GM21367 (cell line): ENCODE measurements at regions not wholly inside any gene's neighbourhood (a gene's known extent, or its start where the extent isn't known, plus 50 kb on each side); places are given as distances from the start of the nearest gene placed in this dataset.

ENCODE experiments used
- ATAC-seq: cut with Tn5 transposase; IDR thresholded peaks from one replicate; pipeline ENCODE4 v1.9.1; 2021; ENCODE audit not compliant: unreplicated experiment

DNA sequence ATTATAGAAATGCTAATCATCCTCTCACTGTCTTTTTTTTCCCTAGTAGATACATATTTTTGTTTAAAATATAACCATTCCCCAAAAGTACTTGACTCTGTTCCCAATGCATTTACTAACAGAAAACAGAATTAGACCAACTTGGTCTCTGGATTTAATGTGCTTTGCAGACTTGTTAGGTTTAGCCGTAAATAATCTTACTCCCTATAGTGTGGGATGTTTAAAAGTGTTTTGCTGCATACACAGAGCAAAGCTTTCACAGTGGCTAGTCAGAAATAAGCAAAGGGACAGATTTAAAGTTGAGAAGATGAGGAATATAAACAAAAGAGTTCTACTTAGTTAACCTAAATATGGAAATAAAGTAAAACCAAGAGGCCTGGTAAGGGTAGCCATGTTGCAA, 527.5 kb downstream of the HDGFL1 start:
- ATAC-seq, result no peak

DNA sequence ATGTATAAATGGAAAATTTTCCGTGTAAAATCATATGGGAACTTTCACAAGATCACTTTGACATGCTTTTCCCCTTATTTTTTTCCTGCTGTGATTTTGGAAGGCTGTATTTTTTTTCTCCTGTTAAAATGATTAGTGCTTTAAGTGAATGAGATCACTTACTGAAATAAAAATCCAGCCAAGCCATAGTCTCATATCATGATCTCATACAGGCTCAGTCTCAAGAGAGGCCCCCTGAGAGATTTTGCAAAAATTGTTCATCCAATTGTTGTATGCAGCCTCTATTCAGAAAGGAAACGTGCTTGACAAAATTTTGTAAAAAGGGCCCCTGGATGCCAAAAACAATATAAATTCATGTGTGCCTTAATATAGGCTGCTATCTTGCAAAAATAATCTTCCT, 528.2 kb downstream of the HDGFL1 start:
- ATAC-seq, result no peak

DNA sequence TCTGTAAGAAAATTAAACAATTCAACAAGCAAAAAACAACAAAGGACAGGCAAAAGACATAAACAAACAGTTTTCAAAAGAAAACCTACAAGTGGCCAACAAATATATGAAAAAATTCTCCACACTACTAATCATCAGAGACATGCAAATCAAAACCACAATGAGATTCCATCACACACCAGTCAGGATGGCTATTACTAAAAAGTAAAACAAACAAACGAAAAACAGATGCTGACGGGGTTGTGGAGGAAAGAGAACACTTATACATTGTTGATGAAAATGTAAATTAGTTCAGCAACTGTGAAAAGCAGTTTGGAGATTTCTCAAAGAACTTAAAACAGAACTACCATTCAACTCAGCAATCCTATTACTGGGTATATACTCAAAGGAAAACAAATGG, 537.6 kb downstream of the HDGFL1 start:
- no peak for ATAC-seq

DNA sequence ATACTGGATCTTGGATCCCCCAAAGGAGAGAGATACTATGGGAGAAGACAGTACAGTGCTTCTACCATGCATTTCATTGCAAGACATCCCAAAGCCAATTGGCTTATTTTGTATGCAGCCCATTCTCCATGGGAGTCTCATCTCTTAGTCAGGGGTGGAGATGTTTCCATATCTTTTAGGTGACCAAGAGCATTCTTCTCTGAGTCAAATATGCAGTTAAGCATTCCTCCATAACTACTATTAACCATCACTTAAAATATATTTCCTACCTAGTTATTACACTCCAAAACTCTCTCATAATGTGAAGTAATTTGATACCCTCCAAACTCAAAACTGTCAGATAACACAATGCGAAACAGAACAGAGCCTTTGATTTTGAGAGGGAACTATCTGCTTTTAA, 542.6 kb downstream of the HDGFL1 start:
- ATAC-seq, result no peak

DNA sequence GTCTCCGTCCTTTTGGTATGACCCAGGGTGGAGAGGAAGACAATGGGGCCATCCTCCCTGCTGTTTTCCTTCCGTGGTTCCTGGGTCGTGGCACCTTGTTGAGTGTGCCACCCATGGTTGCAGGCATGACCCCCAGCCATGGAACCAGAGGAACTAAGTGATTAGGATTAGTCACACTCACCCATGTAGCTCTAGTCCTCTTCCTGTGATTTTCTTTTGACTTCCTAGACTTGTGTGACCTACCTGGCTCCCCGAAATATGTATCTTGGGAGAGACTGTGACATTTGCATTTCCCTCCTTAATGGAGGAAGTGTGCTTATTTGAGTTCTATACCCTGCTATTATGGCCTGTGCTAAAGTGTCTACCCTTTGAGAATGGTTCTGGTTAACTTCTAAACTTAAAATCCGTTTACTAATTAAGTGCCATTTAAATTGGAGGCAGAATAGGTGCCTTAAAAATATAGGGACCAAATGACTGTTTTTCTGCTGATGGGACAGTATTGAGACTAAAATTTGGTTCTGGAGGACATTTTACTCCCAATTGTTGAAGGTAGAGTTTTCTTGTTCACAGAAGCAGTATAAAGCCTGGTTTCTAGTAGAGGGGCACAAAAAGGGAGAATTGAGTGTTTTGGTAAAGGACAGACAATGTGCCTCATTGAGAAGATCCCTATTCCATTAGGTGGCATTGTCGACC, 545.6 kb downstream of the HDGFL1 start:
- no peak for ATAC-seq

DNA sequence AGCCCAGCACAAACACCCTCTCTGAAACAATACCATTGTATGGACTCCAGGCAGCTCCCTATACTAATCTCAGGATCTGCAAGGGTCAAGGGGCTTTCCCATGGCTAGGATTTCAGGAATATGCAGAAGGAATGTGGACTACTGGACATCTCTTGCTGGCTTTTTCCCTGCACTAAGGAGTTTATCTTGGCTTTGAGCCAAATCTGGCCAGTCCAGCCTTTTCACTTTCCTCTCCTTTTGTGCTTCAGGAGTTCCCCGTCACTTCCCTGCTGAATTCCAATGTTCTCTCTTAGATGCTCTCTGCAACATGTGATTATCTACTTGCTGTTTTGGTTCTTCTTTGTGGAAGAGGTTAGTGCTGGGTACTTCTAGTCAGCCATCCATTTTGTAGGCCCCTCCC, 568.2 kb downstream of the HDGFL1 start:
- no peak for ATAC-seq

DNA sequence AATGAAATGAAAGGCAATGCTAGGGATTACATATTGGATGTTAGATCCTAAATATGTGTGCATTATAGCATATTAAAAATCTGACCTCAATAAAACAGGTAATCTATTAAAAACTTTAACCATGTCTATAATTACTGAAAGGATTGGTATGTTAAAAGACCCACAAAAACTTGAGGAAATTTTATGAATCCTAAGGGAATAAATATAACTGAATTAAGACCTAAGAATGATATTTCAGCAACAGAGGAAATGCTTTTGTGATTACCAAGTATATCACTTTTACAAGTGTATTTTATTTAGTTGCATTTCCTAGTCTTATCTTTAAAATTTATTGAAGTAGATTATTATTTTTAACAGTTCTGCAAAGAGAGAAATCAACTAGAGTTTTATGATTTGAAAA, 571.5 kb downstream of the HDGFL1 start:
- ATAC-seq, result no peak

DNA sequence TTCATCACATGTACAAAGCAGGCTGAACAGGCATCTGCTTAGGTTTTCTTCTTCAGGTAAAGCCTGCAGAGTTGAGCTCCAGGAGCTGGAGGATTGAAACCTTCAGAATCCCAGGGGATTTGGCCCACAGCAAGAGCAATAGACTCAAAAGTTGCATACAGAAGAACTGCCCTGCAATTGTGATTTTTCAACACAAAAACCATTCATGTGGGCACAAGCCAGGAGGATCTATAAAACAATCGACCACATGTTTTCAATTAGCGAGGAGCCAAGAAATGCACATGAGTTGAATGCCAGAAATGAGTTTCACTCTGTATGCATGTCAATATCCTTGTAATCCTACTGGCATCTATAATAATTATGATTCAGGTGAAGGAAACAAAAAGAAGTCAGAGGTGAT, 576.4 kb downstream of the HDGFL1 start:
- ATAC-seq, result no peak

DNA sequence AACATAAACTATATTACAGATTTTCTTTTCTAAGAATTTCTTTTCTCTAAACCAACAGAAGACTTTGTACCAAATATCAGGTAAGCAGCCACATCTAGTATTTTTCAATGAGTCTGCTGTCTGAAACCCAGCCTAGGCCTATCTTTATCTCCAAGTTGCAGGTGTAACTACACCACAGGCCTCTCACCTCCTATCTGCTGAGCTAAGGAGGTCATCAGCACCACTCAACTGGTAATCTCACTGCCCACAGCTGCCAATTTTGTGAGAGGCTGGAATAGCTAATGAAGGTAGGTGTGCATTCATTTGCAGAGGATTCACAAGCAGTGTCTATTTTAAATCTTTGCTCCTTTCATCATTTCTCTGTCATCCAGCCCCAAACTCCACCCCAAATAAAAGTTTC, 584.8 kb downstream of the HDGFL1 start:
- ATAC-seq, result no peak

DNA sequence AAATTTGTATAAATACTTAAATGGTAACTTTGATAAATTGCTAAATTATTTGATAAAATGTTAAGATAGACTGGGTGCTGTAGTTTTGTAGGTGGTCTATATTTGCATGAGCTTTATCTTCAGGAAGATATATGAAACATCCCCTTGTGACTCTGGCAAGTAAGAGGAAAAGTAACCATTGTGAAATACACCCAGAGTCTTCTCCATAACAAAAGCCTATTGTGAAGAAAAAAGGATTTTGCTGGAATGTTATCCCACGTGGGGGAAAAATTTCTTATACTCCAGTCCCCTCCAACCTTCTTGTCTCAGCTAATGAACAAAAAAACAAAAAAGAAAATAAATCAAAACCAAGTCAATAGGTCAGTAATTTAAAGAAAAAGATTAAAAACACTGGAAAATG, 600.7 kb downstream of the HDGFL1 start:
- no peak for ATAC-seq

DNA sequence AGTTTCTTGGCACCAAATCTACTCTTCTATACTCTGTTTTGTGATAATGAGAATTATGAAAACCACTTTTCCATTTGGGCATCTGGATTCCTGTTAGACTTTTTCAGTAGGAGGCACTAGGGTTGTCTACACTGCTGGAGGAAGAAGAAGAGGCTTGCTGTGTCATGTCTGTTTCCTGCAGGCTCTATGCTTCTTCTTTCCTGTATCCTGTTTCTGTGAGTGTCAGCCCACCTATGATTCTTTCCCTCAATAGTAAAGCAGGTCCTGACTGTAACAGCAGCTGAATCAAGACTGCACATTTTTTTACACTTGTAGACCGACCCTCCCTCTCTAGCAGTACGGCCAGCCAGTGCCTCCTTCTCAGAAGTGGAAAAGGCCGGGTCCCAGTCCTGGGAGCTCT, 603.9 kb downstream of the HDGFL1 start:
- ATAC-seq, result no peak

DNA sequence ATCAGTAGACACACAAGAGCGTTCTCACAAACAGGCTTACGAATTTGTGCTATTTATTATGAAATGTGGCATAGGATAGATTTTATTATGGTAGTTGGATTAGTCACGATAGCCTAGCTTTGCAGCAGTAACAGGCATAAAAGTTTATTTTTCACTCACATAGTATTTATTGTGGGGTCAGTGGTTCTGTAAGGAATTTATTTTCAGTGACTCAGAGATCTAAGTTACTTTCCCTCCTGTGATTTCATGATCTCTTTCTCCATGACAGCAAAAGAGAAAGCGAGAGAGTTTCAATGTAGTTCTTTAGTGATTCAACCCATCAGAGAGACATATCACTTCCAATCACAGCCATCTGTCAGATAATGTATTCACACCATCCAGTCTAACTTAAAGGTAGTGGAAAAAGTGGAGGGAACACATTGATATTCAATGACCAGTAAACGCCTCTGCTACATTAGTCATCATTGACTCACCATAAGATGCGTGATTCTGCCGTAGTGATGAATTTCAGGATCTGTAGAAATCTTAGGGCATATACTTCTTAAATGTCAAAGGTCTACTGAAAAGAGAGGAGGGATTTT, 605.5 kb downstream of the HDGFL1 start:
- no peak for ATAC-seq

DNA sequence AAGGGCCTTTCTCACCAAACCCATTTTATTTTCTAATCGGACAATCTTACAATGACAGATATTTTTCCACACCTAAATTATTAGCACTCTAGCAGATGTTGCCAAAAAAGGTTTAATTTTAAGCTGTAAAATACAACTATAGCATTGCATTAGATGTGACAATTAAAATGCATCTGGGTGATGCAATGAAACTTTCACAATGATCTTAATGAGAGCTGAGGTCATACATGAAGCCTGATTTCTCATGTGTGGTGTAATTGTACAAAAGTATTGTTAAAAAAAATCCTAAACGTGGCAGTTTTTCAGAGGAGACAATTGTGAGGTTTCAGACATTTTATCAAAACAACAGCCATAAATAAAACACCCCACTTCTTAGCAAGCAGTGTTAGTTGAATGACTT, 606.0 kb downstream of the HDGFL1 start:
- no peak for ATAC-seq

DNA sequence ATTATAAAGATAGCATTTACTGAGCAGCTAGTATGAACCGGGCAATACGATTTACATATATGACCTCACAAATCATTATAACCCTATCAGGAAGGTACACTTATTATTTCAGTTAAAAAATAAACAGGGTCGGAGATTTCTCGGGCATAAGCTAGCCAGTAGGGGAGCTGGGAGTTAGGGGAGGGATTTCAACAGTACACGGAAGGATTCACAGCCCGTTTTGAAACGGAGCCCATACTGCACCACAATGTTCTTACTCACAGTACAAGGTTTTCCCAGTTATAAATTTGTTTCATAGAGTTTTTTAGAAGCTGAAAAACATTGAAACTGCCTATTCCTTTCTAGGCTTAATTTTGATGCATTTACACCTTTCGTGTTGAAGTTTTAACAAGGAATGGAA, 607.1 kb downstream of the HDGFL1 start:
- ATAC-seq, result no peak

DNA sequence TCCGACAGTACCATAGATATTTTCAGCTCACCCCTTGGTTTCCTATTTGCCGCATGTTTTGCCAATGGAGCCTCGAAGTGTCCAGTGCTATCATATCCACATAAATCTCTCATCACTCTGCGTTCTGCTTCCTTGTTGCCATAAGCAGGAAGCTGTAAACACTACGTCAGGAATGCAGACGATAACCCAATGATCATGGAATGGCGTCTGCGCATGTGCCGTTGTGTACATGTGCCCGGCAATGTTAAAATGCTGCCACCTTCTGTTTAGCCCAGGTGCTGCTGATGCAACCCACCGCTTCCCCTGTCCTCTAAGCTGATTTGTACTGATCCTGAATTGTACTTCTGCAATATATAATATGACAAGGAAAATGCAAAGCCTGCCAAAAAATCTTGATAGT, 607.5 kb downstream of the HDGFL1 start:
- ATAC-seq, result no peak

DNA sequence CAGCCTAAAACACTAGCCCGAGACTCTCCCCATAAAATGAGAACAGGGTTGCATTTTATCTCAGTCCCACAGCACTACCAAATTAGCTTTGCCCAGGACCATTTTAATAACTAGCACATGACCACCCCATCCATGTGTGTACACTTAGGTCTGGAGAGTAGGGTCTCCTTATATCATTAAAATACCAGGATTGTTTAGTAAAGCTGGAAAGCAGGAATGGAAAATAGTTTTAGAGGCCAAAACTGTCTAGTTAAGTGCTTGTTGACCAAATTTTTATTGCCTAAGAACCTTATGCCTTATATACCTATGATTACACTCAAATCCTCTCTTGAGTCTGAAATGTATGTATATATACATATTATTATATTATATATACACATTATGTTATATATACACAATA, 608.4 kb downstream of the HDGFL1 start:
- ATAC-seq, result no peak

DNA sequence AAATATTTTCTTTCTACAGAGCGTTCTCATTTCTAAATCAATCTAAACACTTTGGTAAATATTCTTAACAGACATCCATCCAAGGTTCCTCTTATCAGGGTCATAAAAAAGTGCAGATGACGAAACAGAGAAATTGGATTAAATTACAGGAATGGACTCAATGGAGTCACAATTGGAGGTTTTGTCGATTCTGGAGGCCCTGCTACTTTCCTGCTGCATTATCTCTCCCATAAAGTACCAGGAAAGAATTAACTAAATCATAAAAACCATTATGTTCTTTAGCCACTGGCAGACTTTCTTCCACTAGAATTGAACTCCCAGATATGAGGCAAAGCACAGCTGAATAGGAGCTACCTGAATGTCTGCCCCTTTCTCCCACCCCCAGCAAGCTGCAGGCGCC, 610.6 kb downstream of the HDGFL1 start:
- no peak for ATAC-seq

DNA sequence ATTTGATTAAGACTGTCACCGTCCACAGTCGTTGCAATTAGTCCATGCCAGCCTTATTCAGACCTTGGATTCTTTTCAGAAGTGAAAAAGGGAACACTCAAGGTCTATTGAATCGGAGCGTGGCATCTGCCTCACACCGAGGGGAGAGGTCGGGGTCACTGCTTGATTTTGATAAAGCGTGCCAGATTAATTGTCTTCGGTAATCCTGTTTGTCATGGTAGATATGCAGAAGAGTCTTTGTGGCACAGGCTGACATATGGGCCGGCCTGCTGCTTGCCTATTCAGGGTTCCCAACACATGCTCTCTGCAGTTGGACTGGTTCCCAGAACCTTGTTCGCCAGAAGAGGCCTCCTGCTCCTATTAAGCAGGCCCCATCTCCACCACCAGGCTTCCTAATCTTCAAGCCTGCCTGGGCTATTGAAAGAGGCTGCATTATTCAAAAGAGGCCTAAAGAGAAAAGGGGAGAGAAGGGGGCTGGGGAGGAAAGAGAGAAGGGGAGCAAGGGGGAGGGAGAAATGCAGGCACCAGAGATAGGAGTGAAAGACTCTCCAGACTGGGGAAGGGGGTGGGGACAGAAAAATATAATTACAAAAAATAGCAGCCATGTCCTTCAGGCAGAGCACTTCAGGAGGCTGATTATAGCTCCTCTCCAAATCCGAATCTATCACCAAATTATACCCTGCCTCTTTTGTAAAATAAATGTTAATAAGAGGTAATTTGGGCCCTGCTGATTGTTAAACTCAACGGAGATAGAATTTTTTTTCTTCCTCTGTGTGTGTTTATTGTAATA, 611.3 kb downstream of the HDGFL1 start:
- no peak for ATAC-seq

DNA sequence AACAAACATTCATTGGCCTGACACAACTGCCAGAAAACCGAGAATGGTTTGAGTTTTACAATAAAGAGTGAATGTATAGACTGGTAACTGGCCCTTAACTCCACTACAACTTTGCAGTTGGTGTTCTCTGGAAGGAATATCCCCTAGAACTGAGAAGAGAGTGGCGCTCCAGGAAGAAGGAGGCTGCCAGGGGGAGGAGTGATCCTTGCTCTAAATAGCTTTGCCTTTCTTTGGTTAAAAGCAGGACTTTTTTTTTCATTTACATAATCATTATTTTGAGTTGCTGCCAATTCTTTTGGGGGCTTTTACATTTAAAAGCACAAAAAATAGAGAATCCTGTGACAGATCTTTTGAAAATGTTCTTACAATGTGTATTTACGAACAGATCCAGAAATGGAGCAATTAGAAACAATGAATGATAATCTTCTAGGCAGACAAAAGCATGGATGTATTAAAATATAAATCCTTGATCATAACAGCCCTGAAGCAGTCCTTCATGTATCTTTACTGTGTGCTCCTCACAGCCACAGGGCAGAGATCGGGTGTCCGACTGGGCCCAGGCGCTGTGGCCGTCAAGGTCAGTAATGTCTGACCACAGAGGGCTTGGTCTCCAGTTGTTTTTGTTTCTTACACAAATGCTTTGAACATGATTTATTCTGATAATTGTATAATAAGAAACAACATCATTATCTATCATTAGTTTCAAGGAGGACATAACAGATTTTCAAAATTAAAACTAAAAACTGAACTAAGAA, 612.2 kb downstream of the HDGFL1 start:
- ATAC-seq, result no peak

DNA sequence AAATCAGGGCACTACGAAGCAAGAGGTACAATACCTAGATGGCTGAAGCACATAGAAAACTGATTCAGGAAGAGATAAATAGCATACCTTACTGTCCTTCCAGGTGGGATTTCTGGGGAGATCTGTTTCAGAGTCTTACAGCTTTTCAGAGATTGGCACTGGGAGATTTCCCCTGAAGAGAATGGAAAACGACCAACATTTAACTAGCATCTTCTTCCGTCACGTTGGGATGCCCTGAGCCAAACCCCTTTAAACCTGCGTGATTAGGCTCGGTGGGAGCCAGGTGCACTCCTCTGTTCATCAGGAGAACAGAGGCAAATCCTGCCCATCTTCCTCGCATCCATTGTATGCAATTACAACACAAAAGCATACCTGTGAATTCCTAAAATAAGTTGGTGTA, 614.5 kb downstream of the HDGFL1 start:
- no peak for ATAC-seq

DNA sequence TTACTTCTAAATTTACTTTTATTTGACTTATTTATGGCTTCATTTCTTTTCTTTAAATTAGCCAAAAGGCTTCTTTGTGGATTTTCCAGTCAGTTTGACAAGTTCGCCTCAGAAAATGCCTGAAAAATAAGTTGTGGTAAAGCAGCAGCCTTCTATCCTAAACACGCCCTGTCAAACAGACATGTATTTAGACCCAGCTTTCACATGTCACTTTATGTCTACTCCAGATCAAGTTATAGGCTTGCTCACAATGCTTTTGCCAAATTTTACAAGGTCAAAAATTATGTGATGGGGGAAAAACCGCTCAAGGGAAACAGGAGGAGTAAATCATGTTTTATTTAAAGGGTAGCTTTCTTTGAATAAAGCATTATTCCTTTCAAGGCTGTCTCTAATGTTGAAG, 615.0 kb downstream of the HDGFL1 start:
- ATAC-seq, result no peak

DNA sequence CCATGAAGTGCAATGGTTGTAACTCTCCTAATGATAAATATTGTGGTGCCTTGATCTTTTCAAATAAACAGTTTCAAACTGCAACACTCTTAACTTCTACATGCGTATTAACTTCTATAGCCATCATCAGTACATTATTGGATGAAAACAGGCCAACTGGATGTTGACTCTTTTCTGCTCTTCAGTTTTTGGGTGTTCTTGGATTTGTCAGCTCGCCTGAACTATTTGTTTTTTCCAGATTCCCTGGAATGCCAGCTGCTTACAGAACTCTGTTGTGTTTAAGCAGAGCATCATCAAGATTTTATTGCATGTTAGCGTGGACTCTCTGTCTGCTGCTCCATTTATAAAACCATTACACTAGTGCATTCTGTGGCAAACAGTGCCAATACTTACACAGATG, 626.1 kb downstream of the HDGFL1 start:
- ATAC-seq, result no peak
